COLO829 (cell line): ENCODE measurements at regions not wholly inside any gene's neighbourhood (a gene's known extent, or its start where the extent isn't known, plus 50 kb on each side); places are given as distances from the start of the nearest gene placed in this dataset.
"Not testable (repeated sequence)": the region's sequence is repeated elsewhere in the genome, so short reads cannot be mapped to it uniquely, and the experiment has no call there.

Experiments
- DNase-seq: peaks from one replicate; pipeline ENCODE4 v3.0.0; 2012; ENCODE audit warnings: low spot score

GRCh38 chr6:16947375-16948015, 154.4 kb upstream of the STMND1 start:
- DNase-seq: peak; percentile 55

GRCh38 chr6:16944596-16944995, 157.3 kb upstream of the STMND1 start:
- peak; percentile 53 for DNase-seq

- no peak for DNase-seq
Observed at GRCh38 chr6:16939839-16940238, 162.0 kb upstream of the STMND1 start.

GRCh38 chr6:16939351-16939750, 162.5 kb upstream of the STMND1 start:
- no peak for DNase-seq

- DNase-seq: no peak
Observed at GRCh38 chr6:16936893-16937292, 165.0 kb upstream of the STMND1 start.

GRCh38 chr6:16933961-16934360, 167.9 kb upstream of the STMND1 start:
- DNase-seq: no peak

- DNase-seq: no peak
Observed at GRCh38 chr6:16933532-16933931, 168.3 kb upstream of the STMND1 start.

GRCh38 chr6:16932920-16933319, 168.9 kb upstream of the STMND1 start:
- no peak for DNase-seq

- not testable (repeated sequence) for DNase-seq
Observed at GRCh38 chr6:16931079-16931478, 169.8 kb upstream of the ATXN1 start.

- no peak for DNase-seq
Observed at GRCh38 chr6:16930432-16930831, 169.2 kb upstream of the ATXN1 start.

GRCh38 chr6:16929809-16930208, 168.5 kb upstream of the ATXN1 start:
- DNase-seq: peak; percentile 96

GRCh38 chr6:16928387-16928786, 167.1 kb upstream of the ATXN1 start:
- DNase-seq: no peak

GRCh38 chr6:16927205-16927604, 165.9 kb upstream of the ATXN1 start:
- DNase-seq: no peak

GRCh38 chr6:16925461-16925860, 164.2 kb upstream of the ATXN1 start:
- DNase-seq: peak; percentile 69

- DNase-seq: no peak
Observed at GRCh38 chr6:16922282-16922681, 161.0 kb upstream of the ATXN1 start.

GRCh38 chr6:16921399-16922110, 160.3 kb upstream of the ATXN1 start:
- no peak for DNase-seq

GRCh38 chr6:16918586-16918985, 157.3 kb upstream of the ATXN1 start:
- DNase-seq: no peak

GRCh38 chr6:16914184-16914583, 152.9 kb upstream of the ATXN1 start:
- DNase-seq: no peak

- DNase-seq: no peak
Observed at GRCh38 chr6:16912756-16913155, 151.5 kb upstream of the ATXN1 start.

- no peak for DNase-seq
Observed at GRCh38 chr6:16911088-16911487, 149.8 kb upstream of the ATXN1 start.

- DNase-seq: peak; percentile 79
Observed at GRCh38 chr6:16909658-16910360, 148.5 kb upstream of the ATXN1 start.

GRCh38 chr6:16907991-16908390, 146.7 kb upstream of the ATXN1 start:
- DNase-seq: no peak

- DNase-seq: no peak
Observed at GRCh38 chr6:16904957-16905356, 143.7 kb upstream of the ATXN1 start.
